Neural cell (in vitro differentiated cells): ENCODE measurements at regions not wholly inside any gene's neighbourhood (a gene's known extent, or its start where the extent isn't known, plus 50 kb on each side); places are given as distances from the start of the nearest gene placed in this dataset.

Experiments used
- H2AFZ ChIP-seq: fragments of 200-600, 300-800 bp; sonication (generic), shearing (Covaris generic); 2 replicates; pipeline ENCODE4 v1.6.0; 2014; ENCODE audit warnings: low read depth, mild to moderate bottlenecking, antibody characterized with exemption, low read length, moderate library complexity
- H3F3A ChIP-seq: fragments of 200-600 bp; shearing (Covaris generic); 2 replicates; pipeline ENCODE4 v1.6.1; 2016; ENCODE audit warnings: mild to moderate bottlenecking, moderate library complexity, mixed read lengths, antibody characterized with exemption, low read length; ENCODE audit not compliant: insufficient read depth, poor library complexity, severe bottlenecking
- H3K27ac ChIP-seq: fragments of 200-600, 300-800 bp; sonication (generic), shearing (Covaris generic); 2 replicates; pipeline ENCODE4 v1.5.1; 2014; ENCODE audit warnings: mild to moderate bottlenecking, low read length, moderate library complexity
- H3K27me3 ChIP-seq: fragments of 300-800, 200-600 bp; sonication (generic), shearing (Covaris generic); 2 replicates; pipeline ENCODE4 v1.6.0; 2014; ENCODE audit warnings: mild to moderate bottlenecking, low read depth, low read length, moderate library complexity; ENCODE audit not compliant: insufficient read depth
- H3K36me3 ChIP-seq: fragments of 300-800, 200-600 bp; sonication (generic), shearing (Covaris generic); 2 replicates; pipeline ENCODE4 v1.5.1; 2014; ENCODE audit warnings: mild to moderate bottlenecking, antibody characterized with exemption, low read length, moderate library complexity; ENCODE audit not compliant: insufficient read depth
- H3K4me2 ChIP-seq: fragments of 300-800, 200-600 bp; sonication (generic), shearing (Covaris generic); 2 replicates; pipeline ENCODE4 v1.6.0; 2014; ENCODE audit warnings: mild to moderate bottlenecking, low read length
- H3K4me3 ChIP-seq: fragments of 300-800, 200-600 bp; sonication (generic), shearing (Covaris generic); 2 replicates; pipeline ENCODE4 v1.5.1; 2014; ENCODE audit warnings: mild to moderate bottlenecking, low read length, moderate library complexity
- H3K79me2 ChIP-seq: fragments of 200-600 bp; shearing (Covaris generic); replicated peaks from 2 replicates; pipeline ENCODE4 v1.6.0; 2014; ENCODE audit warnings: mild to moderate bottlenecking, low read length, moderate library complexity; ENCODE audit not compliant: insufficient read depth
- H3K9ac ChIP-seq: fragments of 300-800, 200-600 bp; sonication (generic), shearing (Covaris generic); 2 replicates; pipeline ENCODE4 v1.6.1; 2016; ENCODE audit warnings: mild to moderate bottlenecking, low read length, mixed read lengths
- H3K9me2 ChIP-seq: fragments of 200-600 bp; shearing (Covaris generic); 2 replicates; pipeline ENCODE4 v1.6.1; 2016; ENCODE audit warnings: mild to moderate bottlenecking, low read length, mixed read lengths; ENCODE audit not compliant: insufficient read depth
- H3K9me3 ChIP-seq: fragments of 200-600, 300-800 bp; sonication (generic), shearing (Covaris generic); 2 replicates; pipeline ENCODE4 v1.6.1; 2016; ENCODE audit warnings: mild to moderate bottlenecking, mixed run types, low read length, moderate library complexity, mixed read lengths
- H4K20me1 ChIP-seq: fragments of 200-600 bp; shearing (Covaris generic); 2 replicates; pipeline ENCODE4 v1.6.1; 2016; ENCODE audit warnings: mild to moderate bottlenecking, mixed run types; ENCODE audit not compliant: insufficient read depth
- CTCF ChIP-seq: fragments of 450-650 bp; IDR thresholded peaks from 2 replicates; pipeline ENCODE4 v1.5.1; 2014; ENCODE audit warnings: antibody characterized with exemption, mild to moderate bottlenecking, moderate library complexity; ENCODE audit not compliant: poor library complexity, severe bottlenecking
- EP300 ChIP-seq: fragments of 450-650 bp; conservative IDR thresholded peaks from 2 replicates; pipeline ENCODE4 v1.6.1; 2014; ENCODE audit warnings: antibody characterized with exemption, mild to moderate bottlenecking, moderate library complexity; ENCODE audit not compliant: poor library complexity, severe bottlenecking
- EZH2 ChIP-seq: fragments of 200-600, 300-800 bp; shearing (Covaris generic), sonication (generic); IDR thresholded peaks from 2 replicates; pipeline ENCODE4 v1.6.1; 2014; ENCODE audit warnings: antibody characterized with exemption, low read length, borderline replicate concordance, mild to moderate bottlenecking; ENCODE audit not compliant: insufficient read depth, poor library complexity, severe bottlenecking
- MXI1 ChIP-seq: fragments of 450-650 bp; conservative IDR thresholded peaks from 2 replicates; pipeline ENCODE4 v1.6.1; 2014; ENCODE audit warnings: antibody characterized with exemption, mild to moderate bottlenecking; ENCODE audit not compliant: poor library complexity, severe bottlenecking
- POLR2AphosphoS5 ChIP-seq: IDR thresholded peaks from 2 replicates; pipeline ENCODE4 v1.6.1; 2012
- RAD21 ChIP-seq: fragments of 450-650 bp; conservative IDR thresholded peaks from 2 replicates; pipeline ENCODE4 v1.6.1; 2014; ENCODE audit warnings: antibody characterized with exemption, mild to moderate bottlenecking, moderate library complexity
- REST ChIP-seq: IDR thresholded peaks from 2 replicates; pipeline ENCODE4 v1.6.1; 2012; ENCODE audit warnings: borderline replicate concordance
- SMC3 ChIP-seq: fragments of 450-650 bp; conservative IDR thresholded peaks from 2 replicates; pipeline ENCODE4 v1.6.1; 2014; ENCODE audit warnings: antibody characterized with exemption, mild to moderate bottlenecking, moderate library complexity; ENCODE audit not compliant: poor library complexity
- TAF1 ChIP-seq: IDR thresholded peaks from 2 replicates; pipeline ENCODE4 v1.6.1; 2012; ENCODE audit warnings: low read depth

GRCh38 chr6:78460711-78461110 is 406.6 kb upstream of the IRAK1BP1 start:
- H3K79me2 ChIP-seq, result no peaks in the 10 kb centered on the region
- H3K9ac ChIP-seq, result no peak overlapping the region
- TF ChIP-seq CTCF (no peak), TAF1 (no peak), EP300 (no peak), EZH2 (no peak), MXI1 (no peak), SMC3 (no peak), POLR2AphosphoS5 (no peak), RAD21 (no peak), REST (no peak)
- H3K4me2 ChIP-seq, result no peak overlapping the region
- no peak overlapping the region for H2AFZ ChIP-seq
- H3K9me2 ChIP-seq, result no peaks in the 10 kb centered on the region
- no peaks in the 10 kb centered on the region for H3K9me3 ChIP-seq
- H3K27ac ChIP-seq, result no peak overlapping the region
- no peaks in the 10 kb centered on the region for H3K36me3 ChIP-seq
- no peaks in the 10 kb centered on the region for H3K27me3 ChIP-seq
- no peaks in the 10 kb centered on the region for H4K20me1 ChIP-seq
- H3K4me3 ChIP-seq, result no peak overlapping the region
- no peaks in the 10 kb centered on the region for H3F3A ChIP-seq

- Histone ChIP-seq H4K20me1 (no peaks in the 10 kb centered on the region), H3K9ac (no peak overlapping the region), H3K27me3 (no peaks in the 10 kb centered on the region), H3K4me3 (no peak overlapping the region), H3K79me2 (no peaks in the 10 kb centered on the region), H3K27ac (no peak overlapping the region), H3K9me2 (no peaks in the 10 kb centered on the region), H3K36me3 (no peaks in the 10 kb centered on the region), H3K4me2 (no peak overlapping the region), H3F3A (no peaks in the 10 kb centered on the region), H2AFZ (no peak overlapping the region), H3K9me3 (no peaks in the 10 kb centered on the region)
- TF ChIP-seq EZH2 (no peak), SMC3 (no peak), EP300 (no peak), CTCF (no peak), REST (no peak)
Observed at GRCh38 chr6:78462728-78463127, 404.6 kb upstream of the IRAK1BP1 start.
